ENCODE measurements at regions not wholly inside any gene's neighbourhood (a gene's known extent, or its start where the extent isn't known, plus 50 kb on each side); places are given as distances from the start of the nearest gene placed in this dataset.

- Histone ChIP-seq H3K4me1 (ENCODE audit: insufficient read depth, low read length, severe bottlenecking) (no peaks in the 10 kb centered on the region), H2AFZ (ENCODE audit: low read length) (no peak overlapping the region), H3F3A (ENCODE audit: insufficient read depth, low read length) (no peaks in the 10 kb centered on the region), H3K36me3 (ENCODE audit: insufficient read depth, low read length) (no peaks in the 10 kb centered on the region), H3K27me3 (ENCODE audit: insufficient read depth, low read length) (no peaks in the 10 kb centered on the region), H3K79me2 (ENCODE audit: insufficient read depth, low read length) (no peaks in the 10 kb centered on the region), H3K4me3 (ENCODE audit: low read depth, low read length, poor library complexity, severe bottlenecking) (no peak overlapping the region), H3K9me2 (ENCODE audit: low read depth, low read length) (no peaks in the 10 kb centered on the region), H3K9ac (ENCODE audit: low read length) (no peak overlapping the region), H3K27ac (ENCODE audit: low read depth, low read length, poor library complexity, severe bottlenecking) (no peak overlapping the region), H3K4me2 (ENCODE audit: low read length) (no peak overlapping the region), H3K9me3 (ENCODE audit: low read length) (no peaks in the 10 kb centered on the region), H4K20me1 (ENCODE audit: insufficient read depth, low read length) (no peaks in the 10 kb centered on the region)
- no peak for TF ChIP-seq EZH2 (IDR thresholded peaks at IDR 0.05; ENCODE audit: borderline replicate concordance, low read length)
- TF ChIP-seq CTCF (IDR thresholded peaks at IDR 0.05; ENCODE audit: low read length), result no peak
These were observed 141.3 kb upstream of the CENPW start for GRCh38 chr6:126198631-126199030.

DNA sequence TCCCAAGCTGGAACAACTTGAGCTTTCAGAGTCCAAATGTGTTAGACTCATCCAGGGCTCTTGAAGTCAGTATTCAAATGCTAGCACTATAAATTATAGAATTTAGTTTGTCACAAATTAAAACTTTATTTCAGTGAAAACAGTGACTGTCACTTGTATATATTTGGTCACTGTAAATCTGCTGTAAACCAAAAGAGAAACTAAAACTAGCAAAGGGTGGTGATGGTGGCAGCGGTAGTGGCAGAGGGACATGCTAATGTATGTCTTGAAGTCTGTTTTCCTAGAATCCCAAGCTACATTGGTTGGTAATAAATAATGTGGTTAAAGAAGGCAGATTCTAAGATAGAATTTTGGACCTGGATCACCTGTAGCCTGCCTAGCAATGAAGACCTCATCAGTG is 140.4 kb upstream of the CENPW start:
- no peaks in the 10 kb centered on the region for H3K79me2 ChIP-seq (ENCODE audit: insufficient read depth, low read length)
- H3K36me3 ChIP-seq (ENCODE audit: insufficient read depth, low read length), result no peaks in the 10 kb centered on the region
- no peaks in the 10 kb centered on the region for H3K9me2 ChIP-seq (ENCODE audit: low read depth, low read length)
- H2AFZ ChIP-seq (ENCODE audit: low read length), result no peak overlapping the region
- H3F3A ChIP-seq (ENCODE audit: insufficient read depth, low read length), result no peaks in the 10 kb centered on the region
- no peak overlapping the region for H3K4me3 ChIP-seq (ENCODE audit: low read depth, low read length, poor library complexity, severe bottlenecking)
- TF ChIP-seq EZH2 (IDR thresholded peaks at IDR 0.05; ENCODE audit: borderline replicate concordance, low read length) (no peak), CTCF (IDR thresholded peaks at IDR 0.05; ENCODE audit: low read length) (no peak)
- no peak overlapping the region for H3K9ac ChIP-seq (ENCODE audit: low read length)
- no peaks in the 10 kb centered on the region for H3K4me1 ChIP-seq (ENCODE audit: insufficient read depth, low read length, severe bottlenecking)
- H3K9me3 ChIP-seq (ENCODE audit: low read length), result no peaks in the 10 kb centered on the region
- H4K20me1 ChIP-seq (ENCODE audit: insufficient read depth, low read length), result no peaks in the 10 kb centered on the region
- H3K4me2 ChIP-seq (ENCODE audit: low read length), result no peak overlapping the region
- H3K27me3 ChIP-seq (ENCODE audit: insufficient read depth, low read length), result no peaks in the 10 kb centered on the region
- H3K27ac ChIP-seq (ENCODE audit: low read depth, low read length, poor library complexity, severe bottlenecking), result no peak overlapping the region

DNA sequence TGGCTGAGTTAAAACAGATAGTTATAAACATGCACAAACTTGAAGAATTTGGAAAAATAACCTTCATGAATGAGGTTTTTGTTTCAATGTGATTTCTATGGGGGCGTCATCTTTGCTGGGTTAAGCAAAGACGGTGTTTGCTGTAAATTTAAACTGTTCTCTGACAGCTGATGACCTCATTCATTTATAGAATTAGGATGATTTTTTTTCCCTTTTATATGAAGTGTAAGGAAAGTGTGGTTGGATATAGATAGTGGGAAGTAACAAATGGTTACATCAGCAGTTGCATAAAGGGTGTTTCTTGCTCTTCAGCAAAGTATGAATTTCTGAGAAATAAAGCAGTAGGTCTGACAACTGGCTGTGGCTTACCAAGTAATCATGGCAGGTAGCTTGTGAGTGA is 137.2 kb upstream of the CENPW start:
- Histone ChIP-seq H3K27ac (ENCODE audit: low read depth, low read length, poor library complexity, severe bottlenecking) (no peak overlapping the region), H4K20me1 (ENCODE audit: insufficient read depth, low read length) (no peaks in the 10 kb centered on the region), H3K4me2 (ENCODE audit: low read length) (no peak overlapping the region), H3K4me3 (ENCODE audit: low read depth, low read length, poor library complexity, severe bottlenecking) (no peak overlapping the region), H2AFZ (ENCODE audit: low read length) (no peak overlapping the region), H3K79me2 (ENCODE audit: insufficient read depth, low read length) (no peaks in the 10 kb centered on the region), H3K9me2 (ENCODE audit: low read depth, low read length) (no peaks in the 10 kb centered on the region), H3K36me3 (ENCODE audit: insufficient read depth, low read length) (no peaks in the 10 kb centered on the region), H3K4me1 (ENCODE audit: insufficient read depth, low read length, severe bottlenecking) (no peaks in the 10 kb centered on the region), H3K9me3 (ENCODE audit: low read length) (no peaks in the 10 kb centered on the region), H3K9ac (ENCODE audit: low read length) (no peak overlapping the region), H3F3A (ENCODE audit: insufficient read depth, low read length) (no peaks in the 10 kb centered on the region), H3K27me3 (ENCODE audit: insufficient read depth, low read length) (no peaks in the 10 kb centered on the region)
- TF ChIP-seq EZH2 (IDR thresholded peaks at IDR 0.05; ENCODE audit: borderline replicate concordance, low read length) (no peak), CTCF (IDR thresholded peaks at IDR 0.05; ENCODE audit: low read length) (no peak)

All from OCI-LY1 (cell line).